Activated CD8-positive, alpha-beta memory T cell treated with anti-CD3 and anti-CD28 coated beads for 24 hours (primary cell): ENCODE measurements at regions not wholly inside any gene's neighbourhood (a gene's known extent, or its start where the extent isn't known, plus 50 kb on each side); places are given as distances from the start of the nearest gene placed in this dataset.
"Not testable (repeated sequence)": the region's sequence is repeated elsewhere in the genome, so short reads cannot be mapped to it uniquely, and the experiment has no call there.

Experiments
- DNase-seq: peaks from one replicate; pipeline ENCODE4 v3.0.0-alpha.2; 2020

GRCh38 chr11:37841016-37841415, 1243.0 kb upstream of the RAG2 start:
- no peak for DNase-seq

DNA sequence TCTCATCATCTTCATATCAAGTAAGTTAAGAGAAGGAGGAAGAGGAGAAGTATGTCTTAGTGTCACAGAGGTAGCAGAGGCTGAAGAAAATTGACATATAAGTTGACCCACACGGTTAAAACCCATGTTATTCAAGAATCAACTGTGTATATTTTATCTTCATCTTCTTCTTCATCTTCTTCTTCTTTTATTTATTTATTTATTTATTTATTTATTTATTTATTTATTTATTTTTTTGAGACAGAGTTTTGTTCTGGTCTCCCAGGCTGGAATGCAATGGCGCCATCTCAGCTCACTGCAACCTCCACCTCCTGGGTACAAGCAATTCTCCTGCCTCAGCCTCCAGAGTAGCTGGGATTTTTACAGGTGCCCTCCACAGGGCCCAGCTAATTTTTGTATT, 1242.3 kb upstream of the RAG2 start:
- not testable (repeated sequence) for DNase-seq

- DNase-seq = no peak
Measured at GRCh38 chr11:37830529-37830928, 1232.5 kb upstream of the RAG2 start.

DNA sequence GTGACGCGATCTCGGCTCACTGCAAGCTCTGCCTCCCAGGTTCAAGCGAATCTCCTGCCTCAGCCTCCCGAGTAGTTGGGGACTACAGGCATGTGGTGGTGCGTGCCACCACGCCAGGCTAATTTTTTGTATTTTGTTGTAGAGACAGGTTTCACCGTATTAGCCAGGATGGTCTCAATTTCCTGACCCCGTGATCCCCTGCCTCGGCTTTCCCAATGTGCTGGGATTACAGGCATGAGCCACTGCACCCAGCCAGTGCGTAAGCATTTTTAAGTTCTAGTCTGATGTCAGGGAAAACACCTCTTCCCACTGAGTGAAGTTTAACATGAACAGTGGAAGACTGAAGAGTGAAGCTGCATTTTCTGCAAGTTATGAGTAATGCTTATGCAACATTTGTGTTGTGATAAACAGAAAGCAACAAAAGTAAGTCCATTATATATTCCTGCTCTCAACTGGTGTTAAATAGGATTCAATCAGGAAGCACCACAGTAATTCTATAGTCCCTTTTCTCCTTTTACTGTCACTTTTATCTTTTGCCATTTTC, 1219.8 kb upstream of the RAG2 start:
- DNase-seq = no peak

DNA sequence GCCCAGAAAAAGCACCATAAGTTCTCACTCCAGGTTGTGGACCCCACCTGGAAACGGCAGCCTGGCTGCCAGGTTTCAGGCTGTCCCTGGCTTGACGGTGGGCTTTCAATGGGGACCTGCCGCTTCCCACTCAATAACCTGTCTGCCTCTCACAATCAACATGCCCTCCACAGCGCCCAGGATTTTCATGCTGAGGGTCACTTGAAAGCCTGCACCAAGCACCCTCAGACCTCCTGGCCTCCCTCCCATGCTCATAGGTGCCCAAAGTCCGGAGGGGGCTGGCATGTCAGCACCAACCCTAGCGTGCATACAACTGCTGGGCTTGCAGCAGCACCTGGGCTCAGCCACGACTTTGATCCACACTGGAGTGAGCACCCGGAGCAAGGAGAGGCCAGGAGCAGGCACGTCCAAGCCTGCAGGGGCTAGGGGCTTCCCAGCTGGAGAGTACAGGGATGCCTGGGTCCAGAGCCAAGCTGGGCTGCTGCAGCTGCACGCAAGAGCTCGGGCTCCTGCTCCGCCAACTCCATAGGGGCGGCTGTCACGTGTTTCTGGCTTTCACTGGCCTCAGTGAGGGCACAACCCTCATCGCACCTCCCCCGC, 1214.3 kb upstream of the RAG2 start:
- DNase-seq = no peak

GRCh38 chr11:37811349-37811748, 1213.3 kb upstream of the RAG2 start:
- no peak for DNase-seq

GRCh38 chr11:37804666-37805065, 1206.6 kb upstream of the RAG2 start:
- no peak for DNase-seq

DNA sequence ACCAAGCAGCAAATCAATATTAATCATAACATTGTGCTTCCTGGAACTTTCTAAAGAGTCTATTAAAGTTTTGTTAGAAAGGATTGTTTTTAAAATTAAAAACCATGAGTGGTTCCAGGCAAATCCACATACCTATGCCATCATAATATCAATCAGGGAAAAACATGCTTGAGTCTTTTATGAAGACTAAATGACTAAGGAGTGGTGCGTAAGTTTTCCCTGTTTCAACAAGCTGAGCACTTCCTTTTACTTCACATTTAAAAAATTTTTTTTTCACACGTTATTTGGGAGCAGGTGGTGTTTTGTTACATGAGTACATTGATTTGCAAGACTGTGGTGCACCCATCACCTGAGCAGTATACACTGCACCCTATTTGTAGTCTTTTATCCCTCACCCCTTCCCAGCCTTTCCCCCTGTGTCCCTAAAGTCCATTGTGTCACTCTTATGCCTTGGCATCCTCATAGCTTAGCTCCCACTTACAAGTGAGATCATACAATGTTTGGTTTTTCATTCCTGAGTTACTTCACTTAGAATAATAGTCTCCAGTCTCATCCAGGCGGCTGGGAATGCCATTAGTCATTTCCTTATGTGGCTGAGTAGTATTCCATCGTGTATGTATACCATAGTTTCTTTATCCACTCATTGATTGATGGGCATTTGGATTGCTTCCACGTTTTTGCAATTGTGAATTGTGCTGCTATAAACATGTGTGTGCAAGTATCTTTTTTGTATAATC, 1190.3 kb upstream of the RAG2 start:
- no peak for DNase-seq

DNA sequence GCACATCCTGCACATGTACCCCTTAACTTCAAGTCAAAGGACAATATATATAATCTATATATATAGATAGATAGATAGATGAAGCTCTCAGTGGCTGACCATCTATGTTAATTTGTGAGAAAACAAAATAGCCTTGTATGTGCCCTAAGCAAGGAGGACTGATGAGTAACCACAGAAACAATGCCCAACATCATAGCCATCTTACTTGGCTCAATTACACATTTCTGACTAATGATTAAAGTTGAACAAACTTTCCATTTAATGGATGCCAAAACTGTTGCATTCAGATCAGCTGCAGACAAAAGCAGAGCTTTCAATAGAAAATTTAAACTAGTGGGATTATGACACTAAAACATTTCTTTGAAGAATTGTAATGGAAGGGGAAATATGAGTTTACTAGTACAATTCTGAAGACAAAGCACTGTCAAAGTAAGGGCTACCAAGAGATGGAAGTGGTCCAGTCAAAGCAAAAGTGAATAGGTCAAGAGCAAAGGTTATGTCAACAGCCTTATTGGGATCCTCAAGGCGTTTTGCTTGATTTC, 1188.2 kb upstream of the RAG2 start:
- DNase-seq = no peak

GRCh38 chr11:37774441-37774840, 1176.4 kb upstream of the RAG2 start:
- DNase-seq = no peak

GRCh38 chr11:37770145-37770544, 1172.1 kb upstream of the RAG2 start:
- no peak for DNase-seq

GRCh38 chr11:37762079-37762478, 1164.0 kb upstream of the RAG2 start:
- no peak for DNase-seq

- DNase-seq = no peak
Measured at GRCh38 chr11:37755521-37755920, 1157.5 kb upstream of the RAG2 start.

DNA sequence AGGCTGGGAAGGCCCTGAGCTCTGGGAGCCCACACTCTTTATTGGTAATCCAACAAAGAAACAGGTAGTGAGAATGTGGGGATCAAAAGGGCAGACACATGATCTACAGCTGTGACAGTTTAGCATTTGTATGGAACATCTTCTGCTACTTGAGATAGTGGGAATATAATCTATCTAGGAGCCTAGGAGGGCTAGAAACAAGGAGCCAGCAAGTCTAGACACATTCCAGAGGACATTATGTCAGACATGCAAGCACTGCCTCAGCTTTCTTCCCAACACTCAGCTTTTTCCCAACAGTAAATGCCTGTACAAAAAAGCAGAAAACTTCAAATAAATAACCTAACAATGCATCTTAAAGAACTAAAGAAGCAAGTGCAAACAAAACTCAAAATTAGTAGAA, 1150.6 kb upstream of the RAG2 start:
- DNase-seq = no peak

- DNase-seq = no peak
Measured at GRCh38 chr11:37747121-37747520, 1149.1 kb upstream of the RAG2 start.

DNA sequence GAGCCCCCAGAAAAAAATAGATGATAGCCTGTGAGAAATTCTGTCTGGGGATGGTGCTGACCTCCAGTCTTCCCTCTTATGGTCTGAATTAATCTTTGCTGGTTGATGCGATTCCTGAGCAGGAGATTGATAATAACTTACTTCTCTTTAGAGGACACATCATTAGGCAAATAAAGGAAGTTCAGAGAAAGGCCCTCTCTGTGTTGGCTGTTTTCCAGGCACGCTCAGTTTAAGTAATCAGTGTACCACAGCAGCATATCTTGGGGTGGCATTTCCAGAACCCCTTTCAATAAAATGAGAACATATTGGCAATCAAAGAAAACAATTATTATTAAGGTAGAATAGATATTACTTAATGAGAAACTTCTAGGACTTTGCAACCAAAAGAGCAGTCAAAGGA, 1129.3 kb upstream of the RAG2 start:
- DNase-seq = no peak

DNA sequence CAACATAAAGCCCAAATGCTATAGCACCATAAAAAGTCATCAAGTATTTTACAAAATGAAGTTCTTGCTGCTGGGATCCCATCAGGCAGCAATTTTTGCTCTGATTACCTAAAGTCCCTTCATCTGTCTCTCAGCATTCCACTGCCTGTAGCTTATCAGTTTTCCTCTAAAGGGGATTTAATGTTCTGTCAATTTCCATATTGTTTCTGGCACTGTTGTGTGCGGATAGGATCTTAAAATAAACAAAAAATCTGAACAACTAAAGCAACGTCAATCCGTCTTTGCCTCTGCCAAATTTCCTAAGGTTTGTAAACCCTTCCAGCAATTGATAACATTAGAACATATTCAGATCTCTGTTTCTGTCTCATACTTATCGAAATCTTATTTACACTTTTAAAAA, 1126.3 kb upstream of the RAG2 start:
- no peak for DNase-seq

DNA sequence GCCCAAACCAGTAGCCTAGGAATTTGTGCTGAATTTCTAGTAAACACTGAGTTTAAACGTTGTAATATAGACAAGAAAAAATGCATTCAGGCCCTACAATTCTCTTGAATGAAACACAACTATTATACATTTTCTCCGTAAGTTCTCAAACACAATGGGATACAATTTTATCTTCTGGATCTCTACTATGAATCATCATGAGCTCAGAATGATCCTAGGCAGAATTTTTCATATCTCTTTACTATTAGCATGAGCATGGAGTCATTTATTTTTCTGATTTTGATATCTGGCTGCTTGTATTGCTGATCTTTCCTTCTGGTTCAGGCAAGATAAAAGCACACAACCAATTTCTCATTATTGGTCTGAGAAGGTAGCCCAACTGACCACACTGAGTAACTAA, 1123.4 kb upstream of the RAG2 start:
- DNase-seq = no peak

DNA sequence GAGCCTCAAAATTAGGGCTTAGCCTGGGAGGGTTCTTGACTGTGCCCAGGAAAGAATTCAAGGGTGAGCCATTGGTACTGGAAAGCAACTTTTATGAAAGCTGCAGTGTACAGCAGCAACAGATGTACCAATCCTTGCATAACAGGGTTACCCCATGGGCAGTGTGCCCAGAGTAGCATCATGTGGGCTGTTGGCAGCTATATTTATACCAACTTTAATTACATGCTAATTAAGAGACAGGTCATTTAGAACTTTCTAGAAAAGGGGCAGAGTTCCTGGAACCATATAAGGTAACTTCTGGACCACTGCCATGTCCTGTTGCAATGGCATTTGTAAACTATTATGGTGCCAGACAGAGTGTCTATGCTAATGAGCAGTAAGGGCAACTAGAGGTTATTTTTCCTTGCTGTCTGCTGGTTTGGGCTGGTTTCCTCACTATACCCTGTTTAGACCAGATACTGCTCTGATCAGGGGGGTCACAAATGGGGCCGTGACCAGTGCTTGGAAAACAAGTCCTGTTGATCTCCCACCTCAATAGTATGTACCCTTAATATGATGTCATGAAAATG, 1120.5 kb upstream of the RAG2 start:
- no peak for DNase-seq

DNA sequence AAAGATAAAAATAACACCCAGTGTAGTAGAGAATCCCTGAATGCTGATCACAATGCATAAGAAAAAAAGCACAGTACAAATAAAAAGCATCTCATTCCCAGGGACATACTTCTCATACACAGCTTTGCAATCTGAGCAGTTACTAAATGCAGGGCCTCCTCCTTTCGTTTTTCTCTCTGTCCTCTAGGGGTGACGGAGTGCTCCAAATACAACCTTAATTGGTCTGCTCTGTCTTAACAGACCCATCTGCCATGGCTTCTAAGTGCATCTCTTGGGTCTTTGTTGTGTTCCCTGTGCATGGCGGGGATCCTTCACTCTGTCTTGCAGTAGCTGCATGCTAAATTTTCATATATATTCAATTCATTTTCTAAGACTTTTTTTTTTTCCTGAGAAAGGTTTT, 1114.2 kb upstream of the RAG2 start:
- no peak for DNase-seq

DNA sequence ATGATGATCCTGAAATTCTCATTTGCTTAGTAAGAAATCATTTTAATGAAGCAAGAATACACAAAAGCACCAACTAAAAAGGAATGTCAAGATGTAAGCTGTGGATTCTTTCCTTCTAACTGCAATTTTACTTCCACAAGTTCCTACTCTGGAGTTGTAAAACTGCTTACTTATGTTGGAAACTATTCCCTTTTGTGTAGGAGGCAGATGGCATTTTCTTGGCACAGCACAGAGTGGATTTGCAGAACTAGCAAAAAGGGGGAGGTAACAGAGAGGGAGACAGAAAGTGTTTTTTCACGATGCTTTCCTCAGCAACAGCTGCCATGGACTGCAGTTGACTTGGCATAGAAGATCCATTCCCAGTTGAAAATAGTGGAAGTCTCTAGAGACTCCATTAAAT, 1112.0 kb upstream of the RAG2 start:
- no peak for DNase-seq

DNA sequence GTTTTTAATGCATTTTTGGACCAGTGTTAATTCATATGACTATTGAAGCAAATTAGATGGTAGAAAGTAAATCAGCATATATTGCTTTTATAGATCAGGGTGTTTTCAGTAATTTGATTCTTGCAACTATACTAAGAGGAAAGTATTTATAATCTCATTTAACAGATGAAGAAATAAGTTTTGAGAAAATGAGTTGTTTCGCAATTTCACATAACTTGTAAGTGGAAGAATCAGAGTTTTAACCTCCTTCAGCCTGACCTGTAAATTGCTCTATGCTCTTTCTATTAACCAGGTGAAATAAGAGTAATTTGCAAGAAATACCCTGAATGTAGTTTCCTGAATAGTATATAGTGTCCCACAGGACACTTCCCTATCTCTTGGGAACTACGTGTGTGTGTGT, 1106.8 kb upstream of the RAG2 start:
- DNase-seq = no peak

DNA sequence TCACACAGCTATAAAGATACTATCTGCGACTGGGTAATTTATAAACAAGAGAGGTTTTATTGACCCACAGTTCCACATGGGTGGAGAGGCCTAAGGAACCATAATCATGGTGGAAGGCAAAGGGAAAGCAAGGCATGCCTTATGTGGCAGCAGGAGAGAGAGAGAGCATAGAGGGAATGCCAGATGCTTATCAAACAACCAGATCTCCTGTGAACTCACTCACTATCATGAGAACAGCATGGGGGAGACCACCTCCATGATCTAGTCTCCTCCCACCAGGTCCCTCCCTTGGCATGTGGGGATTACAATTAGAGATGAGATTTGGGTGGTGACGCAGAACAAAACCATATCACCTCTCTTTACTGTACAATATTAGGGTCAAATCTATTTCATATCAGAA, 1101.6 kb upstream of the RAG2 start:
- no peak for DNase-seq

- DNase-seq = no peak
Measured at GRCh38 chr11:37695283-37695682, 1097.2 kb upstream of the RAG2 start.
